ENCODE measurements at regions not wholly inside any gene's neighbourhood (a gene's known extent, or its start where the extent isn't known, plus 50 kb on each side); places are given as distances from the start of the nearest gene placed in this dataset.
"Not testable (repeated sequence)": the region's sequence is repeated elsewhere in the genome, so short reads cannot be mapped to it uniquely, and the experiment has no call there.

- not testable (repeated sequence) for H3K4me3 Mint-ChIP-seq (ENCODE audit: low read depth); H3K4me1 Mint-ChIP-seq (ENCODE audit: low read depth); H3K9me3 Mint-ChIP-seq (ENCODE audit: low read depth); H3K36me3 Mint-ChIP-seq (ENCODE audit: insufficient read depth); H3K27ac Mint-ChIP-seq; H3K27me3 Mint-ChIP-seq; DNase-seq (ENCODE audit: low spot score, unreplicated experiment)
- TF ChIP-seq CTCF (IDR thresholded peaks at IDR 0.05; ENCODE audit: unreplicated experiment): peak; percentile 27
These were observed 86.3 kb upstream of the CDK13 start for GRCh38 chr7:39863675-39864322.

GRCh38 chr7:39869888-39870522 lies 80.1 kb upstream of the CDK13 start:
- not testable (repeated sequence) for H3K9me3 Mint-ChIP-seq (ENCODE audit: low read depth); H3K27ac Mint-ChIP-seq; H3K4me3 Mint-ChIP-seq (ENCODE audit: low read depth); H3K36me3 Mint-ChIP-seq (ENCODE audit: insufficient read depth); DNase-seq (ENCODE audit: low spot score, unreplicated experiment); H3K4me1 Mint-ChIP-seq (ENCODE audit: low read depth); H3K27me3 Mint-ChIP-seq

DNA sequence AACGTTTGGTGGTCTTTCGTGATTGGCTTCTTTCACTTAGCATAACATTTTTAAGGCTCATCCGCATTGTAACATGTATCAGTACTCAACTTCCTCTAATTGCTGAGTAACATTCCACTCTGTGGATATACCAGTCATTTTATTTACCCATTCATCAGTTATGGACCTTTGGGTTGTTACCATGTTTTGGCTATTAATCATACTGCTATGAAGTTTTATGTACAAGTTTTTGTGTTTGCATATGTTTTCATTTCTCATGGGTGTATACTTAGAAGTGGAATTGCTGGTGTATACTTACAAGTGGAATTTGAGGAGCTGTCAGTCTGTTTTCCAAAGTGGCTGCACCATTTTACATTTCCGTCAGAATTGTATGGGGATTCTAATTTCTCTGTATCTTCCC lies 78.4 kb upstream of the CDK13 start:
- not testable (repeated sequence) for H3K27ac Mint-ChIP-seq; DNase-seq (ENCODE audit: low spot score, unreplicated experiment); H3K9me3 Mint-ChIP-seq (ENCODE audit: low read depth); H3K4me3 Mint-ChIP-seq (ENCODE audit: low read depth); H3K4me1 Mint-ChIP-seq (ENCODE audit: low read depth); H3K36me3 Mint-ChIP-seq (ENCODE audit: insufficient read depth); H3K27me3 Mint-ChIP-seq

GRCh38 chr7:39880556-39880955 lies 69.5 kb upstream of the CDK13 start:
- peak overlapping the region; percentile 54 for H3K27ac Mint-ChIP-seq
- peaks cover 1% of the 10 kb centered on the region for H3K4me1 Mint-ChIP-seq (ENCODE audit: low read depth)
- H3K36me3 Mint-ChIP-seq (ENCODE audit: insufficient read depth): no peaks in the 10 kb centered on the region
- DNase-seq (ENCODE audit: low spot score, unreplicated experiment): no peak
- H3K9me3 Mint-ChIP-seq (ENCODE audit: low read depth): peaks cover 8% of the 10 kb centered on the region
- no peak for TF ChIP-seq CTCF (IDR thresholded peaks at IDR 0.05; ENCODE audit: unreplicated experiment)
- no peaks in the 10 kb centered on the region for H3K27me3 Mint-ChIP-seq
- no peak overlapping the region for H3K4me3 Mint-ChIP-seq (ENCODE audit: low read depth)

DNA sequence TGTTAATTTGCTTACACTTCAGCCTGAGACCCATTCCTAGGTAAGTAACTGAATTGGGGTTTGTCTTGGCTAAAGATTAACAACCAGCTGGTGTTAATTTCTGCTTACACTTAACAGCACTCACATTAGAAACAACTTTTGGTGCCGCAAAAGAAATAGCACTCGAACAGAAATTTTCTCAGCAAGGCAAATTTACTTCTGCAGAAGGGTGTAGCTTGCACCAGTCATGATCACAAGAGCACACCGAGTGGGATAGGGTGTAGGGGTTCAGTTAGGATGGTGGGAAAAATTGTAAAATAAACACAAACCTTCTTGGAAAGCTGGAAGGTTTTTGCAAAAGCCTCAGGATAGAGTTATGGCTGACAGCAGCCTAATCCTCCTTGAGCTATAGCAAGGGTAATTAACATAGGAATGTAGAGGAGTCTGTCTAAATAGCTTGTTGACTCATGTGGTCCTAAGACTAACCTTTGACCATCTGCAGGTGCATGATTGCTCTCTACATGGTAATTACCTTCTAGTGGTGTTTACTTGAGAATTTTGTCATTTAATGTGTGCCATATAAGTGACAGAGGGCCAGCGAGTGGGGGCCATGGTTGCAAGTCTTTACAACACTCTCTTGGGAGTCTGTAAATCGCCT lies 67.8 kb upstream of the CDK13 start:
- Mint-ChIP-seq H3K4me1 (ENCODE audit: low read depth) (peaks cover 1% of the 10 kb centered on the region), H3K36me3 (ENCODE audit: insufficient read depth) (no peaks in the 10 kb centered on the region), H3K4me3 (ENCODE audit: low read depth) (no peak overlapping the region), H3K27me3 (no peaks in the 10 kb centered on the region), H3K27ac (no peak overlapping the region), H3K9me3 (ENCODE audit: low read depth) (peaks cover 8% of the 10 kb centered on the region)
- DNase-seq (ENCODE audit: low spot score, unreplicated experiment): no peak
- TF ChIP-seq CTCF (IDR thresholded peaks at IDR 0.05; ENCODE audit: unreplicated experiment): no peak

DNA sequence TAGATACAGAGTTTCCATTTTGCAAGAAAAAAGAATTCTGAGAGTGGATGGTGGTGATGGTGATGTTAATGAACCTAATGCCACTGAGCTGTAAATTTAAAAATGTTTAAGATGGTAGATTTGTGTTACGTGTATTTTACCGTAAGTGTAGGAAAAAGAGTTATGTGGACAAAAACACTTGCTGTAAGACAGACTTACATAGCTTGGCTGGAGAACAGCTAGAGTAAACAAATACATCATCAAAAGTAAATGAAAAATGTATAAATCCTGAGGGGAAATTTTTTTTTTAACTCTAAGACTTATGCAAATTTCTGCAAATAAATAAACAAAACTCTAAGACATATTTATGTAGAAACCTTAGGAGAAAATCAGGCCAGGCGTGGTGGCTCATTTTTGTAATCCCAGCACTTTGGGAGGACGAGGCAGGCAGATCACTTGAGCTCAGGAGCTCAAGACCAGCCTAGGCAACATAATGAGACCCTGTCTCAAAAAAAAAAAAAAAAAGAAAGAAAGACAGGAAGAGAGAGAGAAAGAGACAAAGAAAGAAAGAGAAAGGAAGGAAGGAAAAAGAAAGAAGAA lies 66.2 kb upstream of the CDK13 start:
- H3K4me3 Mint-ChIP-seq (ENCODE audit: low read depth): no peak overlapping the region
- H3K27ac Mint-ChIP-seq: no peak overlapping the region
- H3K4me1 Mint-ChIP-seq (ENCODE audit: low read depth): peaks cover 1% of the 10 kb centered on the region
- H3K27me3 Mint-ChIP-seq: no peaks in the 10 kb centered on the region
- H3K36me3 Mint-ChIP-seq (ENCODE audit: insufficient read depth): no peaks in the 10 kb centered on the region
- no peak for TF ChIP-seq CTCF (IDR thresholded peaks at IDR 0.05; ENCODE audit: unreplicated experiment)
- no peak for DNase-seq (ENCODE audit: low spot score, unreplicated experiment)
- H3K9me3 Mint-ChIP-seq (ENCODE audit: low read depth): peaks cover 8% of the 10 kb centered on the region
